Stimulated activated CD8-positive, alpha-beta memory T cell treated with anti-CD3 and anti-CD28 coated beads, Interleukin-15, amount 100 ng/mL, for 4 hours (primary cell): ENCODE measurements at regions not wholly inside any gene's neighbourhood (a gene's known extent, or its start where the extent isn't known, plus 50 kb on each side); places are given as distances from the start of the nearest gene placed in this dataset.
"Not testable (repeated sequence)": the region's sequence is repeated elsewhere in the genome, so short reads cannot be mapped to it uniquely, and the experiment has no call there.

Source experiments
- DNase-seq, 2 donors: peaks; one replicate each; pipeline ENCODE4 v3.0.0-alpha.2; 2020; ENCODE audit warnings: low read depth in 2 of 2

DNA sequence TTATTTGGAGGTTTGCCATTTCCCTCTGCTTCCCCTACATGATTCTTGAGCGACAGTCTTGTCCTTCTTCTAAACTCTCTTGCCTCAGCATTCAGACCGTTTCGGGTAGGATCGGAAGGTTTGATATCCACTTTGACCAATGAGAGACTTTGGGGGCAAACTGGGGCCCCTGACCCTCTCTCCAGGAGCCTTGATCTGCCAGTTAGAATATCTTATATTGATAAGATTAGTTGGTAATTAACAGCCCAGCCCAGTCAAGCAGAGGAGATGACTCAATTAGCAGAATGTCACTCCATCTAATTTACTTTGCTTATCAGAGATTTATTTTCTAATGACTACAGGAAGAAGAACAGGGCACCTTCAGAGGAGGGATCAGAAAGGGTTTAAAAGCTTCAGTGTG lies 532.8 kb downstream of the XYLT1 start:
- DNase-seq = no peak

DNA sequence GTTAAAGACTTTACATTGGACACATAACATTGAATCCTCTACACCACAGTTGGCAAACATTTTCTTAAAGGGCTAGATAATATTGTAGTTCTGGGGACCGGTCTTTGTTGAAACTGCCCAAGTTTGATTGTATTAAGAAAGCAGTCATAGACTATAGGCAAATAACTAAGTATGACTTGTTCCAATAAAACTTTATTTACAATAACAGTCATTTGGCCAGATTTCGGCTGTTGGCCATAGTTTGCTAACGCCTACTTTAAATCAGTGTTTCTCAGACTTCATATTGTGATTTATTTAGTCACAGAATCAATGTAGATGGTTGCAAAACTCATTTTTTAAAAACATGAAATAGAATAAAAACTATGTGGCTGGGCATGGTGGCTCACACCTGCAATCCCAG lies 531.8 kb downstream of the XYLT1 start:
- DNase-seq = no peak

DNA sequence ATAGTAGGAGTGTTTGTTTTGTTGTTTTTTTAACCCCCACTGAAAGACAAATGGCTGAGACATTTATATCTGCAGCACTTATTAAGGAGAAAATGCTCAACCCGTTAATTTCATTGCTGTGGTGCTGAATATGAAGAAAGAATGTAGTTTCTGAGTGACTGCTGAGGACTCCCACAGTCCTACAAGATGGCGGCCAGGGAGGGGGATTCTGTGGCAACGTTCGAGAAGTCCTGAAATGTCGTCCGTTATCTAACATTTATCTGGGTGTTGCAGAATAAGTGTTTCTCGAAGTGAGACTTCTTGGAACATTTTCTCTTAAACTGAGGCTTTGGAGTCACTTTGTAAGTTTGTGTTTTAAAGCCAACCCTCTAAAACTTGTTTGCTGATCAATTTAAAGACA lies 530.4 kb downstream of the XYLT1 start:
- no peak for DNase-seq

GRCh38 chr16:16942849-16943248 lies 527.9 kb downstream of the XYLT1 start:
- not testable (repeated sequence) for DNase-seq

GRCh38 chr16:16945207-16945606 lies 525.6 kb downstream of the XYLT1 start:
- DNase-seq = no peak

- no peak for DNase-seq
Measured at GRCh38 chr16:16956376-16956775, 514.4 kb downstream of the XYLT1 start.

DNA sequence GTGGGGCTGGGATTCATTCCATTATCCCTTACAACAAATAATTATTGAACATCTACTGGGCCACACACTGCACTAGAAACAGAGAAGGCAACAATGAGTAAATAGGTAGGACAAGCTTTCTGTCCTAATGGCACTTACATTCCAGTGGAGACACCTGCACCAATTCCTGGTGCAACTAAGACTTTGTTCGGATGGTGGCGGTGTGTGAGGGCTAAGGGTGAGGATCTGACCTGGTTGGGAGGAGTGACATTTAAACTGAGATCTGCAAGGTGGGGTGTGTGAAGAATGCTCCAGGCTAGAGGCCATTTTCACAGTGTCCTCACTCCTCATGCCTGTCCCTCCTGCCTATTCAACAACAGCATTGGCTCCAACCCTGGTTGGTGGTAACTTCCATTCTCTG lies 510.0 kb downstream of the XYLT1 start:
- DNase-seq = no peak

- DNase-seq = no peak
Measured at GRCh38 chr16:16966439-16966838, 504.3 kb downstream of the XYLT1 start.

DNA sequence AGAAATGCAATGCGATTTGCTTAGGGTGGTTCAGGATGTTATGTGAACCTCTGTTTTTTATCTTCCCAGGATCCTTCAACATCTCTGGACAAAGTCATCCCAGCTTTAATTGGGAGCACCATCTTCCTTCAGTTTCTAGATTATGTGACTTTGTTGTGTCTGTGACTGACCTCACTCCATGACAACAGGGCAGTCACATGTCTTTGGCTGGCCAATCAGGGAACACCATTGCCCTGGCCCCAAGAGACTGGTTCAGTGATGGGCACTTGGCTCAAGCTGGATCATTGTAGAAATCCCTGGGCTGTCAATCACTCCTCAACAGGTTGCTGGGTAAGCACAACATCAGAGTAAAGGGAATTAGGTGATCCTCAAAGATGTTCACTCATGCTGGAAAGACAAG lies 499.7 kb downstream of the XYLT1 start:
- no peak for DNase-seq

DNA sequence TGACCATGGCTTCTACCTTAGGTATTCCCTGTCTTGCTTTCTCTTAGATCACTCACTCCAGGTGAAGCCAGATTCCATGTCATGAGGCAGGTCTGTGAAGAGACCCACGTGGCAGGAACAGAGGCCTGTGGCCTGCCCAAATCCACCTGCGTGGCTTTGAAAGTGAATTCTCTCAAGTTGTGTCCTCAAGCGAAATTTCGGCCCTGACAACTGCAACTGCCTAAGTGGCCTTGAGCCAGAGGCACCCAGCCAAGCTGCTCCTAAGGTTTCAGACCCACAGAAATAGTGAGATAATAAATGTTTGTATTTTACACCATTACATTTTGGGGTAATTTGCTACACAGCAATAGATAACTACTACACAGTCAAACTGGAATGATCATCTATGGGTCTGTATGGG lies 497.9 kb downstream of the XYLT1 start:
- DNase-seq = no peak

- DNase-seq = no peak
Measured at GRCh38 chr16:16973707-16974591, 496.8 kb downstream of the XYLT1 start.

DNA sequence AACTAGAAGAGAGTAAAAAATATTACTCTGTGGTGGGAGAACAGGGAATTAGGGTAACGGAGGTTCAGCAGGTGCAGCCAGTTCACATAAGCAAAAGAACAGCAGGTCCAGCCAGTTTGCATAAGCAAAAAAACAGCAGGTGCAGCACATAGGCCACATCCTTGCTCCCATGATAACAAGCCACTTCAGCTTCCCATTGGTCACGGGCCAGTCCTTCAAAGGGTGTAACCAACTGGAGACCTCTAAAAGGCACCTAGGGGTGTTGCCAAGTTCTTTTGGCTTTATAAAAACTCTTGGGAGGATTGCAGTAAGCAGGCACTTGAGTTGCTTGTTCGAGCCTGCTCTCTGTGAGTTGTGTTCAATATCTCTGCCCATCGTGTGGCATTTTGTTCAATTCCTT lies 488.1 kb downstream of the XYLT1 start:
- DNase-seq = no peak

DNA sequence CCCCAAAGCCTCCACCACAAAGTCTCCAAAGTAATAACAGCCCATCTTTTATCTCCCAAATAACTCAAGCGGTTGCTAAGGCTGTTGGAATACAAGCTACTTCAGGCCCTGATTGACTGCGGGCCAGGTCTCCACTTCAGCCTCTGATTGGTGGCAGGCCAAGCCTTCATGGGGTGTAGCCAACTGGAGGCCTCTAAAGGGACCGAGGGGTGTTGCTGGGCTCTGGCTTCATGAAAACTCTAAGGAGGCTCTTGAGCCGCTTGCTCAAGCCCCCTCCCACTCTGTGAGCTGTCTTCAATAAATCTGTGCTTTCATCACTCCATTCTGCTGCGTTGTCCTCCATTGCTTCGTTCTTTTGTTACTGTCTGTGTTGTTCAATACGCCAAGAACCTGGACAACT lies 487.2 kb downstream of the XYLT1 start:
- no peak for DNase-seq

- not testable (repeated sequence) for DNase-seq
Measured at GRCh38 chr16:16984091-16984490, 486.7 kb downstream of the XYLT1 start.

GRCh38 chr16:16985707-16986106 lies 485.1 kb downstream of the XYLT1 start:
- DNase-seq = no peak

DNA sequence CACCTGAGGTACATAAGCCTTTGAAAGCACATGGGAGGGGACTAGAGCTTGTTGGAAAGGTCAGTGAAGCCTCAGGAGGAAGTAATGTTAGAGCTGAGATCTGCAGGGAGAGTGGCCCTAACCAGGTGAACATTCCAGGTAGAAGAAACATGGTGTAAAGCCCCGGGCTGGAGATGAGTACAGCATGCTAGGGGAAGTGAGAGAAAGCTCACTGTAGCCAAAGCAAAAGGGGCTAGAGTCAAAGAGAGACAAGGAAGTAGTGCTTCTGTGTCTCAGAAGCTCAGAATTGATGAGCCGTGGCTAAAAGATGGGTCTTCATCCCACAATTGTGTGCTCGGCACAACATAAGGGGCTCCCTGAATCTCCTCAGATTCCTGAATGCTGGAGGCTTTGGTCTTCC lies 481.8 kb downstream of the XYLT1 start:
- no peak for DNase-seq

GRCh38 chr16:16989368-16989767 lies 481.4 kb downstream of the XYLT1 start:
- no peak for DNase-seq

DNA sequence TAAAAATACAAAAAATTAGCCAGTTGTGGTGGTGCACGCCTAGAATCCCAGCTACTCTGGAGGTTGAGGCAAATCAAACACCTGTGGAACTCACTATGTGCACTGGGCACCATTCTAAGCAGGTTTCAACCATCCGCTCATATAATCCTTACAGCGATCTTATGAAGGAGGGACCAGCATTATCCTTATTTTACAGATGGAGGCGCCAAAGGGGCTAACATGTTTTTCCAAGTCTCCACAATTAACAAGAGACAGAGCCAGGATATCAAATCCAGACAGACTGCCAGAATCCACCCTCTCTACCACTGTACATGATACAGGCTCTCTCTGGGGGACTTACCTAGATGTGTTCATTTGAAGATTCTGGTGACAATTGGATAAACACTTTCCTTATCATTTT lies 479.0 kb downstream of the XYLT1 start:
- no peak for DNase-seq

GRCh38 chr16:16992975-16993765 lies 477.6 kb downstream of the XYLT1 start:
- no peak for DNase-seq

DNA sequence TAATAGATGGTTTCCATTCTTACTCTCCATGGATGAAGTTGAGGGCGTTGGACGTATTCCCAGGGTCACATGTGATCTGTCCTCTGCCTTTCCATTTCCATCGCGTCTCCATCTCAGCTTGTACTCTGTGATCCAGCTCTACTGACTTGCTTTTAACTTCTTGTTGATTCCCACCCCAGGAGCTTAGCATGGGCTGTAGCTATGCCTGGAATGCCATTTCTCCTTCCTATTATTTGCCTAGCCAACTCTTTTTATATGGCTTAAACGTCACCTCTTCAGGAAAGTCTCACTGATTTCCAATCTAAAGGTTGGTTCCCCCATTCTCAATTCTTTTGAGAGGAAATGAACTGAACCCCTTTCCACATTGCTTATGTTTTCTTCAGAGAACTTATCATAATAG lies 475.9 kb downstream of the XYLT1 start:
- DNase-seq = no peak

- no peak for DNase-seq
Measured at GRCh38 chr16:16996827-16997226, 473.9 kb downstream of the XYLT1 start.

GRCh38 chr16:16997349-16997748 lies 473.4 kb downstream of the XYLT1 start:
- no peak for DNase-seq

DNA sequence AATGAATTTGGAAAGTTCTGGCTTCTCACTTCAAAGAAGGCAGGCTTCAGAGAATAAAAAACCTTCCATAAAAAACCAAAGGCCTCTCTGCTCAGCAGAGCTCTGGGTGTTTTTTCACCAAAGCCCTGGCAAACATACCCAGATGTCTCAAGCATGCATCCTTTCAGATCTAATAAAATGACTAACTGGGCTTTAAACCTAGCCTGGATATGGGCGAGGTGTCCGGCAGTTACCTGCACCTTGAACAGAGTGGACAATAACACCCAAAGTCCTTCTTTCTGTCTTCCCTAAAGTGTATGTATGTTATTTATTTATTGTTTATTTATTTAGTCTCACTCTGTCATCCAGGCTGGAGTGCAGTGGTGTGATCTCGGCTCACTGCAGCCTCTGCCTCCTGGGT lies 469.3 kb downstream of the XYLT1 start:
- no peak for DNase-seq
